ENCODE measurements at regions not wholly inside any gene's neighbourhood (a gene's known extent, or its start where the extent isn't known, plus 50 kb on each side); places are given as distances from the start of the nearest gene placed in this dataset.

DNA sequence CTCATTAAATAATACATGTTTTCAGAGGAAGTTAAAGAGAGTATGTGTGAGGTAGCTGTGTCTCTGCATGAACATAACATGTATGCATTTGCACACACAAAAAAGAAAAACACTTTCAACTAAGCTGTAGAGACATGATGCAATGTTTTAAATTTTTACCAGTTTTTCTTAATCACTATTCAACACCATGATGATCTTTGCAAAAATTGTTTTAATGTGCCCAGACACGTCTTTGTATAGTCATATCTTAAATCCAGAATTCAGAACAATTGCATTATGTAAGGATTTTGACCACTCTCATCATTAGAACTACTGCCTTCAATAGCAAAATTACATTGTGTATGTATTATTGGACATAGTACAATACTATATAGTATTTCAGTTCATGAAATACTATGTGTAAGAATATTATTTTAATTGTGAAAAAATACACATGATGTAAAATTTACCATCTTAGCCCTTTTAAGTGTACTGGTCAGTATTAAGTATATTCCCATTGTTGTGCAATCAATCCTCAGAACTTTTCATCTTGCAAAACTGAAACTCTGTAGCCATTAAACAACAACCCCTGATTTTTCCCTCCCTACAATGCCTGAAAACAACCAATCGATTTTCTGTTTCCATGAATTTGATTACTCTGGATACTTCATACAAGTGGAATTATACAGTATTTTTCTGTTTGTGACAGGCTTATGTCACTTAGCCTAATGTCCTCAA, 104.5 kb upstream of the ACVR2A start:
- TF ChIP-seq, protein P1, sequence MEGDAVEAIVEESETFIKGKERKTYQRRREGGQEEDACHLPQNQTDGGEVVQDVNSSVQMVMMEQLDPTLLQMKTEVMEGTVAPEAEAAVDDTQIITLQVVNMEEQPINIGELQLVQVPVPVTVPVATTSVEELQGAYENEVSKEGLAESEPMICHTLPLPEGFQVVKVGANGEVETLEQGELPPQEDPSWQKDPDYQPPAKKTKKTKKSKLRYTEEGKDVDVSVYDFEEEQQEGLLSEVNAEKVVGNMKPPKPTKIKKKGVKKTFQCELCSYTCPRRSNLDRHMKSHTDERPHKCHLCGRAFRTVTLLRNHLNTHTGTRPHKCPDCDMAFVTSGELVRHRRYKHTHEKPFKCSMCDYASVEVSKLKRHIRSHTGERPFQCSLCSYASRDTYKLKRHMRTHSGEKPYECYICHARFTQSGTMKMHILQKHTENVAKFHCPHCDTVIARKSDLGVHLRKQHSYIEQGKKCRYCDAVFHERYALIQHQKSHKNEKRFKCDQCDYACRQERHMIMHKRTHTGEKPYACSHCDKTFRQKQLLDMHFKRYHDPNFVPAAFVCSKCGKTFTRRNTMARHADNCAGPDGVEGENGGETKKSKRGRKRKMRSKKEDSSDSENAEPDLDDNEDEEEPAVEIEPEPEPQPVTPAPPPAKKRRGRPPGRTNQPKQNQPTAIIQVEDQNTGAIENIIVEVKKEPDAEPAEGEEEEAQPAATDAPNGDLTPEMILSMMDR (IDR thresholded peaks at IDR 0.05): no peak
- no peak for TF ChIP-seq POLR2A (IDR thresholded peaks at IDR 0.05)

Data from suprapubic skin (tissue), 3 donors.